HuH-7.5 (cell line): ENCODE measurements at regions not wholly inside any gene's neighbourhood (a gene's known extent, or its start where the extent isn't known, plus 50 kb on each side); places are given as distances from the start of the nearest gene placed in this dataset.
"Not testable (repeated sequence)": the region's sequence is repeated elsewhere in the genome, so short reads cannot be mapped to it uniquely, and the experiment has no call there.

ENCODE experiments used
- DNase-seq: peaks from one replicate; pipeline ENCODE4 v3.0.0; 2011; ENCODE audit warnings: low spot score

- not testable (repeated sequence) for DNase-seq
Observed at GRCh38 chr2:91571239-91571923, 2879.9 kb downstream of the RPIA start.

- DNase-seq: not testable (repeated sequence)
Observed at GRCh38 chr2:91573018-91573417, 2881.5 kb downstream of the RPIA start.

GRCh38 chr2:91573755-91574154, 2882.3 kb downstream of the RPIA start:
- not testable (repeated sequence) for DNase-seq

DNA sequence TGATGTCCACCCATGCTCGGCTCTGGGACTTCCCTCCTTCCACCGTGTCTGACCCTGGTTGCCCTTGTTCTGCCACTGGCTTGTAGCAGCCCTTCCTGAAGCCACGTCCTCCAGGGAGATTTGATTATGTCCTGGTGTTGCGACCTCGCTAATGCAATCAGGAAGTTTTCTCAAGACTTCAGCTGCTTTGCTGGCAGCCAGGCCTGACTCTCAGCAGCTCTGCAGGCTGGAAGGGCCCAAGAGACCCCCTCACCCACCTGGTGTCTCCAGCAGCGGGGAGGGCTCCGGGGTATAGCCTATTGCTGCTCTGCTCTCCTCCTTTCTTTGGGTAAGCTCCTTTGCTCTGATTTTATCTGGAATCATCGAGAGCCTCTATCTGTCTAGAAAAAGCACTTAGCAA, 2882.8 kb downstream of the RPIA start:
- not testable (repeated sequence) for DNase-seq

DNA sequence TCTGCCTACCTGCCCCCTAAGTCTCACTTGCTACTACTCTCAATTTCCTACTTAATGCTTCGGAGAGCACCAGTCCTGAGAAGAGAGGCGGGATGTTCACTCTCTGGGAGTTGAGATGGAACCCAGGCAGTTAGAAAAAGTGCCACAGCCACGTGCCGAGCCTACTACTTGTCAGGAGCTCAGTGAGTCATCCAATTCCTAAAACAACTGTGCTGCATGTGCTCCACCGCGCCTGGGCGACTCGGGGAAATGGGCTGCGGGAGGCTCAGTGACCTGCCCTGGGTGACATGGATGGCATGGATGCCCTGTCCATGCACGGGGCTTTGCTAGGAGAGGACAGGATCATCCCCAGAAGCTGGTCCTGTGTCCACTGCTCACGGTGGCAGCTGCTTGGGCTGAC, 2884.2 kb downstream of the RPIA start:
- not testable (repeated sequence) for DNase-seq

- DNase-seq: not testable (repeated sequence)
Observed at GRCh38 chr2:91577406-91577805, 2885.9 kb downstream of the RPIA start.

- not testable (repeated sequence) for DNase-seq
Observed at GRCh38 chr2:91578678-91579077, 2887.2 kb downstream of the RPIA start.

- not testable (repeated sequence) for DNase-seq
Observed at GRCh38 chr2:91579555-91579954, 2888.1 kb downstream of the RPIA start.

DNA sequence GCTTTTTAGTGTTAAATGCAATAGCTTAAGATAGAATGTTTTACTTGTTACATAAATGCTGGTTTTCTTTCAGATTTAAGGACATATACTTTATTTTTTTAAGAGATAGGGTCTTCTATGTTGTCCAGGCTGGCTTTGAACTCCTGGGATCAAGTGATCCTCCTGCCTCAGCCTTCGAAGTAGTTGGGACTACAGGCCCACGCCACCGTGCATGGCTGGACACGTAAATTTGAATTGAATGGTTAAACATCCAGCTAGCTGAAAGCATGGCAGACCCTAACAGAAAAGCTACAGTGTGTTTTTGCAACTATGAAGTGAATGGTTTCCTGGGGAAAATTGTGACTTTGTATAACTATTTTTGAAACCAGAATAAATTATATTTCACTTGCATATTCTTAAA, 2888.6 kb downstream of the RPIA start:
- not testable (repeated sequence) for DNase-seq

GRCh38 chr2:91587098-91587497, 2895.6 kb downstream of the RPIA start:
- not testable (repeated sequence) for DNase-seq

DNA sequence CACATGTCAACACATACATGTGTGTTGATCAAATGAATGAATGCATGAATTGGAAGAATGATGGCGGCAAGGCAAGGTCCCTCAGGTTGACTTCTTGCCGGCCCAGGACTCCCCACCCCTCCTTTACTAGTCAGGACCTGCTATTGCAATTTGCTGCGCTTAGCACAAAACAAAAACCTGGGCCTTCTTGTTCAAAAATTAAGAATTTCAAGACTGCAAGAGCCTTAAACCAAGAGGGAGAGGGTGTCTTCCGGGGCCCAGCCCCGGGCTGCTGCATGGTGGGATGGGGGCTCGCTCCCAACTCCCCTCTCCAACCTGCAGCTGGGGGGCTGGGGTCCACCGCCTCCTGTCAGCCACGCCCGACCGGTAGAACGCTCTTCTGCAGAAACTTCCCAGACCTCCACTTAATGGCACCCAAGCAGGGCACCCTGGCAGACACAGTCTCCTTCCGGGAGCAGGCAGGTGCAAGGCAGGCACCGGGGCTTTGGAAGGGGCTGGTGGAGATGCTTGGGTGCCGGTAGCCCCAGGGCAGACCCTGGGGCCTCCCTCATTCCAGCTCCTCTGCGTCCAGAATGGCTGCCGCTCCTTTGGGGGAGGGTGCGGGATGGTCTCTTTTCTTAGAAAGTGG, 2896.5 kb downstream of the RPIA start:
- not testable (repeated sequence) for DNase-seq

GRCh38 chr2:91588782-91589223, 2897.3 kb downstream of the RPIA start:
- not testable (repeated sequence) for DNase-seq

- not testable (repeated sequence) for DNase-seq
Observed at GRCh38 chr2:91589454-91590328, 2898.2 kb downstream of the RPIA start.

- DNase-seq: not testable (repeated sequence)
Observed at GRCh38 chr2:91590381-91590780, 2898.9 kb downstream of the RPIA start.

- DNase-seq: not testable (repeated sequence)
Observed at GRCh38 chr2:91591066-91591465, 2899.6 kb downstream of the RPIA start.

GRCh38 chr2:91597436-91597835, 2906.0 kb downstream of the RPIA start:
- DNase-seq: not testable (repeated sequence)

DNA sequence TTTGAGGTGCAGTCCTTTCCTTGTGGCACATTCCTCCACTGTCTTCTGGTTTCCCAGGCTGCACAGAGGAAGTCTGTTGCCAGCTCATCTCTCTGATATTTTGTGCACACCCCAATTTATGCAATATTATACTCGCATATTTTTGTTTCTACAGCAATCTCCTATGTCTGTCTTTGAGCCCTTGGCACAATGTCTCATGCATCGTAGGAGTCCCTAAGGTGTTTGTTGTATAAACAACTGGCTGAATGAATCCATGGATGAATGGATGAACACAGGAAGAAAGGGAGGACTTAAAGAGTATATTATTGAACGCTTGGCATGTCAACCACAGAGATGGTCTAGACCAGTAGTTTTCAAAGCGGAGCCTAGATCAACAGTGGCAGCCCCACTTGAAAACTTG, 2907.0 kb downstream of the RPIA start:
- DNase-seq: not testable (repeated sequence)

- not testable (repeated sequence) for DNase-seq
Observed at GRCh38 chr2:91599000-91599399, 2907.5 kb downstream of the RPIA start.

- DNase-seq: not testable (repeated sequence)
Observed at GRCh38 chr2:91602860-91603259, 2911.4 kb downstream of the RPIA start.

DNA sequence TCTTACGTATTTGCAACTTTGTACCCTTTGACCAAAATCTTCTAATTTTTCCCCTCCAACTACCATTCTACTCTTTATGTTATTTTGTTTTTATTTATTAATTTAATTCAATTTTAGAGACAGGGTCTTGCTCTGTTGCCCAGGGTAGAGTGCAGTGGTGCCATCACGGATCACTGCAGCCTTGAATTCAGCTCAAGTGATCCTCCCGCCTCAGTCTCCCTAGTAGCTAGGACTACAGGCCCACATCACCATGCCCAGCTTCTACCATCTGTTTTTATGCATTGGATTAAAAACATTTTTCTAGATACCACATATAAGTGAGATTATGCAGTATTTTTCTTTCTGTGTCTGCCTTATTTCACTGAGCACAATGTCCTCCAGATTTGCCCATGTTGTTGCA, 2912.5 kb downstream of the RPIA start:
- DNase-seq: not testable (repeated sequence)

GRCh38 chr2:91604629-91605028, 2913.2 kb downstream of the RPIA start:
- DNase-seq: not testable (repeated sequence)

DNA sequence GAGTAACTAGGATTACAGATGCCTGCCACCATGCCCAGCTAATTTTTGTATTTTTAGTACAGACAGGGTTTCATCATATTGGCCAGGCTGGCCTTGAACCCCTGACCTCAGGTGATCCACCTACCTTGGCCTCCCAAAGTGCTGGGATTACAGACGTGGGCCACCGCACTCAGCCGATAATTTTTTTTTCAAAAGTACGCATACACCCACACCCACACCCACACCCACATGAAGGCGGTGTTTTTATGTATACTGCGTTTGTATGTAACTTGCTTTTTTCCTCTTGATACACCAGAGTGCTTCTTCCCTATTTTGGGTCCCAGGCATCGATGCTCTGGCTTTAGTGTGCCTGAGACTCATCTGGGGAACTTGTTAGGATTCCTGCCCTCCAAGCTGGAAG, 2932.3 kb downstream of the RPIA start:
- not testable (repeated sequence) for DNase-seq
